Ectodermal cell (in vitro differentiated cells): ENCODE measurements at regions not wholly inside any gene's neighbourhood (a gene's known extent, or its start where the extent isn't known, plus 50 kb on each side); places are given as distances from the start of the nearest gene placed in this dataset.
"Not testable (repeated sequence)": the region's sequence is repeated elsewhere in the genome, so short reads cannot be mapped to it uniquely, and the experiment has no call there.

Experiments used
- H3K27ac ChIP-seq: 2 replicates; pipeline ENCODE4 v1.7.0; 2013; ENCODE audit warnings: mild to moderate bottlenecking, low read depth, low read length; ENCODE audit not compliant: insufficient read depth, poor library complexity, severe bottlenecking
- H3K27me3 ChIP-seq: 2 replicates; pipeline ENCODE4 v1.7.0; 2013; ENCODE audit warnings: mild to moderate bottlenecking, low read length; ENCODE audit not compliant: insufficient read depth, control insufficient read depth, poor library complexity, severe bottlenecking
- H3K36me3 ChIP-seq: one replicate; pipeline ENCODE4 v1.7.0; 2013; ENCODE audit warnings: low read length; ENCODE audit not compliant: control insufficient read depth, insufficient read depth
- H3K4me1 ChIP-seq: one replicate; pipeline ENCODE4 v1.7.0; 2013; ENCODE audit warnings: low read length; ENCODE audit not compliant: control insufficient read depth, insufficient read depth
- H3K4me3 ChIP-seq: 2 replicates; pipeline ENCODE4 v1.7.0; 2013; ENCODE audit warnings: low read depth, low read length, control low read depth; ENCODE audit not compliant: insufficient read depth
- H3K9me3 ChIP-seq: 2 replicates; pipeline ENCODE4 v1.7.0; 2013; ENCODE audit warnings: mild to moderate bottlenecking, low read length, moderate library complexity; ENCODE audit not compliant: control insufficient read depth
- WGBS, 2 experiments: methylation state at CpG; one replicate each; pipeline ENCODE4 v1.1.7; 2013; ENCODE audit warnings: missing lambda C conversion rate in 2 of 2; 5-methylcytosine and 5-hydroxymethylcytosine counted together

GRCh38 chr4:123598331-123598730 lies 201.7 kb downstream of the SPRY1 start:
- H3K9me3 ChIP-seq: no peaks in the 10 kb centered on the region
- no peaks in the 10 kb centered on the region for H3K27me3 ChIP-seq
- 92 to 100% methylated on average over 1 of the region's 1 CpG for WGBS, 2 experiments
- H3K27ac ChIP-seq: no peak overlapping the region
- no peaks in the 10 kb centered on the region for H3K36me3 ChIP-seq
- peaks cover 4% of the 10 kb centered on the region for H3K4me1 ChIP-seq
- no peak overlapping the region for H3K4me3 ChIP-seq

DNA sequence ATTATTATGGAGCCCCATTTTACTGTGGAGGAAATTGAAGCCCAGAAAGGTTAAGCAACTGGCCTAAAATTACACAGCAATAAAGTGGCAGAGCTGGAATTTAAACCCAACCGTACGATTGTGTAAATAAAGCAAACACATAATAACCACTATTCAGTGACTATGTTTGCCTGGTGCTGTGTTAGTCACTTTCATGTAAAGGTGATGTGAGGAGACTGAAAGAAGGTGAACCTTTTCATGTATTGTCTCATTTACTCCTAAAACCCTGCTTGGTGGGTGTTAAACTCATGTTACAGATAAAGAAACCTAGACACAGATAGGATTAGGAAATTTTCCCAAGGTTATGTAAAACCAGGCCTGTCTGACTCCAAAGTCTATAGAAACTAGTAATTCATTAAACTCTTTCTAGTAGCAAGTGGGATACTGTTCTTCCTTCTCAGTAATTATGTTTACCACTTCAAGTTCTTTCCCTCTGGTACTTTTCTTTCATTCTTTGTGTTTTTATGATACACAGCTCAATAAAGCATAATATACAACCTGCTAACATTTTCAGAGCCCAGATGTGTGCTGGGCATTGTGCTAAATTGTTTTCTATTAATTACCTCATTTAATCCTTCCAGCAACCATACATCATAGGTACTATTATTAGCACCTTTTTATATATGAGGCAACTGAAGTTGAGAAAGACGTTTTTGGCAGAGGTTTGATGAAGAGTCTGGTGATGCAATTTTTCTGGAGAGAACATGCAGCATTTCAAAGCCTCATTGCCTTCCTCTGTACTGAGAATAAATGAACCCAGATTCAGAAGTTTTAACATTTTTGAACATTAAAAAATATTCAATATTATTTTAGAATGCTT lies 202.7 kb downstream of the SPRY1 start:
- no peak overlapping the region for H3K27ac ChIP-seq
- 96% methylated on average over 3 of the region's 3 CpGs; no CpG with 5 or more reads in 1 of the 2 experiments for WGBS, 2 experiments

GRCh38 chr4:123599920-123600810 lies 203.6 kb downstream of the SPRY1 start:
- Histone ChIP-seq H3K4me1 (peaks cover 4% of the 10 kb centered on the region), H3K36me3 (no peaks in the 10 kb centered on the region), H3K27me3 (no peaks in the 10 kb centered on the region), H3K27ac (no peak overlapping the region), H3K4me3 (no peak overlapping the region), H3K9me3 (no peaks in the 10 kb centered on the region)
- WGBS, 2 experiments: 16 to 42% methylated on average over 2 to 5 of the region's 5 CpGs

More for the DNA sequence above, 202.7 kb downstream of the SPRY1 start:
- Histone ChIP-seq H3K4me3 (no peak overlapping the region), H3K27me3 (no peaks in the 10 kb centered on the region), H3K9me3 (no peaks in the 10 kb centered on the region), H3K4me1 (peaks cover 4% of the 10 kb centered on the region), H3K36me3 (no peaks in the 10 kb centered on the region)

- WGBS, 2 experiments: 89 to 91% methylated on average over 6 of the region's 6 CpGs
- no peaks in the 10 kb centered on the region for H3K9me3 ChIP-seq
- no peak overlapping the region for H3K27ac ChIP-seq
- H3K4me1 ChIP-seq: peaks cover 4% of the 10 kb centered on the region
- H3K36me3 ChIP-seq: no peaks in the 10 kb centered on the region
- no peaks in the 10 kb centered on the region for H3K27me3 ChIP-seq
- H3K4me3 ChIP-seq: no peak overlapping the region
Observed at GRCh38 chr4:123600987-123601904, 204.7 kb downstream of the SPRY1 start.

- H3K27ac ChIP-seq: no peak overlapping the region
- WGBS, 2 experiments: 93 to 96% methylated on average over 4 of the region's 4 CpGs
- no peaks in the 10 kb centered on the region for H3K36me3 ChIP-seq
- no peak overlapping the region for H3K4me3 ChIP-seq
- H3K4me1 ChIP-seq: peaks cover 4% of the 10 kb centered on the region
- H3K27me3 ChIP-seq: no peaks in the 10 kb centered on the region
- H3K9me3 ChIP-seq: no peaks in the 10 kb centered on the region
Observed at GRCh38 chr4:123602007-123602406, 205.4 kb downstream of the SPRY1 start.

GRCh38 chr4:123603165-123603564 lies 206.6 kb downstream of the SPRY1 start:
- H3K27me3 ChIP-seq: no peaks in the 10 kb centered on the region
- no peak overlapping the region for H3K27ac ChIP-seq
- no peak overlapping the region for H3K4me3 ChIP-seq
- H3K4me1 ChIP-seq: peaks cover 4% of the 10 kb centered on the region
- H3K36me3 ChIP-seq: no peaks in the 10 kb centered on the region
- H3K9me3 ChIP-seq: no peaks in the 10 kb centered on the region
- 91 to 96% methylated on average over 7 of the region's 7 CpGs for WGBS, 2 experiments

- H3K4me1 ChIP-seq: not testable (repeated sequence)
- 85 to 92% methylated on average over 4 of the region's 4 CpGs for WGBS, 2 experiments
Observed at GRCh38 chr4:123605797-123606196, 209.2 kb downstream of the SPRY1 start.

DNA sequence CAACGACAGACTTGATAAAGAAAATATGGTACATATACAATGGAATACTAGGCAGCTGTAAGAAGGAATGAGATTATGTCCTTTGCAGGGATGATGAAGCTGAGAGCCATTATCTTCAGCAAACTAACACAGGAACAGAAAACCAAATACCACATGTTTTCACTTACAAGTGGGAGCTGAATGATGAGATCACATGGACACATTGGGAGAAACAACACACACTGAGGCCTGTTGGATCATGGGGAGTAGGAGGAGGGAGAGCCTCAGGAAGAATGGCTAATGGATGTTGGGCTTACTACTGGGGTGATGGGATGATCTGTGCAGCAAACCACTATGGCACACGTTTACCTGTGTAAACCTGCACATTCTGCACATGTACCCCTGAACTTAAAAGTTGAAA lies 209.7 kb downstream of the SPRY1 start:
- H3K27me3 ChIP-seq: no peaks in the 10 kb centered on the region
- no peaks in the 10 kb centered on the region for H3K36me3 ChIP-seq
- 87 to 89% methylated on average over 2 of the region's 2 CpGs for WGBS, 2 experiments
- no peaks in the 10 kb centered on the region for H3K4me1 ChIP-seq
- no peak overlapping the region for H3K4me3 ChIP-seq
- no peak overlapping the region for H3K27ac ChIP-seq
- no peaks in the 10 kb centered on the region for H3K9me3 ChIP-seq

More at GRCh38 chr4:123605797-123606196, 209.2 kb downstream of the SPRY1 start:
- H3K9me3 ChIP-seq, H3K27me3 ChIP-seq, H3K27ac ChIP-seq, H3K36me3 ChIP-seq, H3K4me3 ChIP-seq: not testable (repeated sequence)

DNA sequence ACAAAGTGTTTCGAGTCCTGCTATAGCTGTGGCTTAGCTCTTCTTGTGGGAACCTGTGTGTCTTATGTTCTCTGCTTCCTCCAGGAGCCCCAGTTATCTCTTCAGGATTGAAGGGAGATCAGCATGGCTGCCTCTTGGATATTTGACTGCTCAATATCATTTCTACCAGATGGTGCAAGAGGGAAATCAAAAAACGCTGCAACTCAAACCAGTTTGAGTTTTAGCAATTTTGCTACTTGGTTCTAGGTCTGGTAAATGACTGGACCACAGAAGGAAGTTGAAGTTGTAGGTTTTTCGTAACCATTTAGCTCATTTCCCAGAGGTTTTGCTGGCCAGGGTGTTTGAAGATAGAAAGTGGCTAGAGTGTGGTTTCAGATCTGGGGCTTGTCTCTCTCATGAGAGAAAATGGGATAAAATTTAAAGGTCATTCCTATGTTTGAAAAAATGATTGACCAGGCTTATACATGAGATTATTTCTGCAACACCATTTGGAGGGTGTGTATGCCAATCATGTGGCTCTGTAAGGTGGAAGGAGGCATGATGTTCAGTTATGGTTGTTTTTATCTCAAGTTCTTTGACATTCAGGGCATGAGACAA lies 210.4 kb downstream of the SPRY1 start:
- WGBS, 2 experiments: 92 to 95% methylated on average over 3 of the region's 3 CpGs

More for the DNA sequence above, 210.4 kb downstream of the SPRY1 start:
- H3K27me3 ChIP-seq: no peaks in the 10 kb centered on the region
- H3K36me3 ChIP-seq: no peaks in the 10 kb centered on the region
- H3K27ac ChIP-seq: no peak overlapping the region
- H3K4me1 ChIP-seq: no peaks in the 10 kb centered on the region
- no peak overlapping the region for H3K4me3 ChIP-seq
- H3K9me3 ChIP-seq: no peaks in the 10 kb centered on the region
